ENCODE measurements at regions not wholly inside any gene's neighbourhood (a gene's known extent, or its start where the extent isn't known, plus 50 kb on each side); places are given as distances from the start of the nearest gene placed in this dataset.

DNA sequence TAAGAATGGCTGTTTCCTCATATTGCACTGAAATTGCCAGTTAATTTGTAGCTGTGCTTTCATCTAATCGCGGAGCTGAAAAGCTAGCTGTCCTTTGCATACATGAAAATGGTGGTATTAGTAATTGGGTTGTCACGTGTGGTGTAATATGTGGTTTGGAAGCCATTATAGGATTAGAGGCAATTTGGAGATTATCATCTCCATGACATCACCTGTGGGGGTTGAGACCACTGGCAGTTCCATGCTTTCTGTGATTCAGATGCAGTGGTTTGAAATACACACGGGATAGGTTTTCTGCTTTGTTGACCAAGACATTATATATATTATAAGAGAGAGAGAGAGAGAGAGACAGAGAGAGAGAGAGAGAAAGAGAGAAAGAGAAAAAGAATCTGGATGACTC is 180.8 kb downstream of the RAB11FIP2 start:
- DNase-seq (ENCODE audit: extremely low read depth, low read depth), result no peak
- TF ChIP-seq CTCF (IDR thresholded peaks at IDR 0.05; ENCODE audit: low read depth, low read length), result no peak

GRCh38 chr10:117868151-117868550 is 178.6 kb downstream of the RAB11FIP2 start:
- DNase-seq (ENCODE audit: extremely low read depth, low read depth), result no peak

GRCh38 chr10:117875793-117876192 is 170.9 kb downstream of the RAB11FIP2 start:
- no peak for DNase-seq (ENCODE audit: extremely low read depth, low read depth)
- no peak for TF ChIP-seq CTCF (IDR thresholded peaks at IDR 0.05; ENCODE audit: low read depth, low read length)

More at GRCh38 chr10:117868151-117868550, 178.6 kb downstream of the RAB11FIP2 start:
- TF ChIP-seq CTCF (IDR thresholded peaks at IDR 0.05; ENCODE audit: low read depth, low read length), result no peak

DNA sequence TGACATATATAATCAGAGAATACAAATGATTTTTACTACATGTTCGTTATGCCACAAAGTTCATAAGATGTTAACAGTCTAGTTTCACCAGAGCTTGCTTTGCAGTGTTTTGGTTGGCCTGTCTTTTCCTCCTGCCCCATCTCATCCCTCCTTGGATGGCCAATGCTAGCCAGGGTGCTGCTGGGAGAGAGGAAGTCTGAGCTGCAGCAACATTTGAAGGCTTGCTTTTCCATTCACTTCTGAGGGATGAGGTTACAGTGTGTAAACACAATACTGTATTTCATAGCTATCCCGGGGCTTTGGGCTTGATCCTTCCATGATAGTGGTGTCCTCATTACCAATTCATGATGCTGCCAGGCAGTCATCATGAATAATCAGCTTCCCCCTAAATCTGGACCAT is 170.5 kb downstream of the RAB11FIP2 start:
- TF ChIP-seq CTCF (IDR thresholded peaks at IDR 0.05; ENCODE audit: low read depth, low read length), result no peak
- DNase-seq (ENCODE audit: extremely low read depth, low read depth), result no peak

- no peak for DNase-seq (ENCODE audit: extremely low read depth, low read depth)
- no peak for TF ChIP-seq CTCF (IDR thresholded peaks at IDR 0.05; ENCODE audit: low read depth, low read length)
Measured at GRCh38 chr10:117878626-117879025, 168.1 kb downstream of the RAB11FIP2 start.

- no peak for TF ChIP-seq CTCF (IDR thresholded peaks at IDR 0.05; ENCODE audit: low read depth, low read length)
- no peak for DNase-seq (ENCODE audit: extremely low read depth, low read depth)
Measured at GRCh38 chr10:117884093-117884492, 162.6 kb downstream of the RAB11FIP2 start.

GRCh38 chr10:117884592-117884991 is 162.1 kb downstream of the RAB11FIP2 start:
- no peak for DNase-seq (ENCODE audit: extremely low read depth, low read depth)
- no peak for TF ChIP-seq CTCF (IDR thresholded peaks at IDR 0.05; ENCODE audit: low read depth, low read length)
